ENCODE measurements at regions not wholly inside any gene's neighbourhood (a gene's known extent, or its start where the extent isn't known, plus 50 kb on each side); places are given as distances from the start of the nearest gene placed in this dataset.

DNA sequence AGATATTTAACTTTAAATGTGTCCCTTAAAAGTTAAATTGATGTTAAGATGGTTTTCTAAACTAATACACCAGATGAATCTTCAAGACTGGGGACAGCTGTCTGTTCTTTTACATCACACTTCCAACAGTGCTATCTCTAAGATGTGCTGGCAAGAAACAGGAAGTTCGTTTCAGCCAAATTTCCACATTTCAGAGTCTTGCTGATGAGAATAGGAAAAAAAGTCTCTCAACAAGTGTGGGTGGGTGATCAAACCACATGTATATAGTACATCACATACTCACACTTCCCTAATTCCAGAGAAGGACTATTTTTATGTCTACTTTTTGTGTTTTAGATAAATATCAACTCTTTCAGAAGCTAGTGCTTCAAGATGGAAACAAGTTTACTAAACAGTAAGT lies 1712.8 kb upstream of the TMEFF2 start:
- Mint-ChIP-seq H3K27me3 (ENCODE audit: low read depth) (no peaks in the 10 kb centered on the region), H3K36me3 (ENCODE audit: low read depth) (no peaks in the 10 kb centered on the region), H3K9me3 (no peaks in the 10 kb centered on the region), H3K27ac (no peak overlapping the region), H3K4me1 (no peaks in the 10 kb centered on the region), H3K4me3 (no peak overlapping the region)
- TF ChIP-seq, protein P1, sequence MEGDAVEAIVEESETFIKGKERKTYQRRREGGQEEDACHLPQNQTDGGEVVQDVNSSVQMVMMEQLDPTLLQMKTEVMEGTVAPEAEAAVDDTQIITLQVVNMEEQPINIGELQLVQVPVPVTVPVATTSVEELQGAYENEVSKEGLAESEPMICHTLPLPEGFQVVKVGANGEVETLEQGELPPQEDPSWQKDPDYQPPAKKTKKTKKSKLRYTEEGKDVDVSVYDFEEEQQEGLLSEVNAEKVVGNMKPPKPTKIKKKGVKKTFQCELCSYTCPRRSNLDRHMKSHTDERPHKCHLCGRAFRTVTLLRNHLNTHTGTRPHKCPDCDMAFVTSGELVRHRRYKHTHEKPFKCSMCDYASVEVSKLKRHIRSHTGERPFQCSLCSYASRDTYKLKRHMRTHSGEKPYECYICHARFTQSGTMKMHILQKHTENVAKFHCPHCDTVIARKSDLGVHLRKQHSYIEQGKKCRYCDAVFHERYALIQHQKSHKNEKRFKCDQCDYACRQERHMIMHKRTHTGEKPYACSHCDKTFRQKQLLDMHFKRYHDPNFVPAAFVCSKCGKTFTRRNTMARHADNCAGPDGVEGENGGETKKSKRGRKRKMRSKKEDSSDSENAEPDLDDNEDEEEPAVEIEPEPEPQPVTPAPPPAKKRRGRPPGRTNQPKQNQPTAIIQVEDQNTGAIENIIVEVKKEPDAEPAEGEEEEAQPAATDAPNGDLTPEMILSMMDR (IDR thresholded peaks at IDR 0.05; ENCODE audit: unreplicated experiment in 3 of 3), result no peak

DNA sequence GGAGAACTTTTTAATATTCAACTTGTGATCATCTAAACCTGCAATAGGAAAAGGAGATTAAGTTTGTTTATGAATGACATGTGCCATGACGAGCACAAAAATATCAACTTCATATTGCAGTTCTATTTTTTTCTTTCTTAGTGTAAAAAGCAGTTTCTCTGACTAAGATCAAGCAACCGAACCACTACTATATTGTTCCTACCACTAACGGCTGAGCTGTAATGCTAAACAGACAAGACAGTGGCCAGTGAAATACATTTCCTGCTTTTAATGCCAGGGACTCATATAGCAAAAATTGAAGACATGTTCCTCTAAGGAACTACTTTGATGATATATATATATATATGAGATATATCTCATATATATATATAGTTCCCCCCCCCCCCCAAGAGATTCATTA lies 1705.6 kb upstream of the TMEFF2 start:
- Mint-ChIP-seq H3K4me1 (no peaks in the 10 kb centered on the region), H3K4me3 (no peak overlapping the region), H3K27ac (no peak overlapping the region), H3K27me3 (ENCODE audit: low read depth) (no peaks in the 10 kb centered on the region), H3K36me3 (ENCODE audit: low read depth) (no peaks in the 10 kb centered on the region), H3K9me3 (no peaks in the 10 kb centered on the region)
- TF ChIP-seq, protein P1 (IDR thresholded peaks at IDR 0.05; ENCODE audit: unreplicated experiment in 3 of 3), result no peak

GRCh38 chr2:193895226-193895625 lies 1700.5 kb upstream of the TMEFF2 start:
- Mint-ChIP-seq H3K36me3 (ENCODE audit: low read depth) (no peaks in the 10 kb centered on the region), H3K27me3 (ENCODE audit: low read depth) (no peaks in the 10 kb centered on the region), H3K4me3 (no peak overlapping the region), H3K27ac (no peak overlapping the region), H3K4me1 (no peaks in the 10 kb centered on the region), H3K9me3 (no peaks in the 10 kb centered on the region)
- TF ChIP-seq, protein P1 (IDR thresholded peaks at IDR 0.05; ENCODE audit: unreplicated experiment in 3 of 3), result no peak

- H3K4me3 Mint-ChIP-seq, result no peak overlapping the region
- no peaks in the 10 kb centered on the region for H3K36me3 Mint-ChIP-seq (ENCODE audit: low read depth)
- TF ChIP-seq, protein P1 (IDR thresholded peaks at IDR 0.05; ENCODE audit: unreplicated experiment in 3 of 3), result no peak
- H3K27ac Mint-ChIP-seq, result no peak overlapping the region
- H3K9me3 Mint-ChIP-seq, result no peaks in the 10 kb centered on the region
- no peaks in the 10 kb centered on the region for H3K27me3 Mint-ChIP-seq (ENCODE audit: low read depth)
- H3K4me1 Mint-ChIP-seq, result no peaks in the 10 kb centered on the region
Measured at GRCh38 chr2:193894081-193894480, 1699.3 kb upstream of the TMEFF2 start.

DNA sequence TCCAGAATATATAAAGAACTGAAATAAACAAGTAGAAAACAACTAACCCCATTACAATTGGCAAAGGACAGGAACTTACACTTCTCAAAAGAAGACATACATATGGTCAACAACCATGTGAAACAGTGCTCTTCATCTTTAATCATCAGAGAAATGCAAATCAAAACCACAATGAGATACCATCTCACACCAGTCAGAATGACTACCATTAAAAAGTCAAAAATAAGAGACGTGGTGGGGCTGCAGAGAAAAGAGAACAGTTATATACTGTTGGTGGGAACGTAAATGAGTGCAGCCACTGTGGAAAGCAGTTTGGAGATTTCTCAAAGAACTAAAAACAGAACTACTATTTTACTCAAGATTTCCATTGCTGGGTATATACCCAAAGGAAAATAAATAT lies 1696.3 kb upstream of the TMEFF2 start:
- Mint-ChIP-seq H3K9me3 (peaks cover 2% of the 10 kb centered on the region), H3K4me1 (no peaks in the 10 kb centered on the region), H3K4me3 (no peak overlapping the region), H3K27ac (no peak overlapping the region), H3K36me3 (ENCODE audit: low read depth) (no peaks in the 10 kb centered on the region), H3K27me3 (ENCODE audit: low read depth) (no peaks in the 10 kb centered on the region)
- TF ChIP-seq, protein P1 (IDR thresholded peaks at IDR 0.05; ENCODE audit: unreplicated experiment in 3 of 3), result no peak

- Mint-ChIP-seq H3K27ac (no peak overlapping the region), H3K4me1 (no peaks in the 10 kb centered on the region), H3K9me3 (peaks cover 20% of the 10 kb centered on the region), H3K36me3 (ENCODE audit: low read depth) (peaks cover 5% of the 10 kb centered on the region), H3K27me3 (ENCODE audit: low read depth) (no peaks in the 10 kb centered on the region), H3K4me3 (no peak overlapping the region)
- TF ChIP-seq, protein P1 (IDR thresholded peaks at IDR 0.05; ENCODE audit: unreplicated experiment in 3 of 3), result no peak
Measured at GRCh38 chr2:193885419-193885818, 1690.7 kb upstream of the TMEFF2 start.
